ENCODE measurements at regions not wholly inside any gene's neighbourhood (a gene's known extent, or its start where the extent isn't known, plus 50 kb on each side); places are given as distances from the start of the nearest gene placed in this dataset.

DNA sequence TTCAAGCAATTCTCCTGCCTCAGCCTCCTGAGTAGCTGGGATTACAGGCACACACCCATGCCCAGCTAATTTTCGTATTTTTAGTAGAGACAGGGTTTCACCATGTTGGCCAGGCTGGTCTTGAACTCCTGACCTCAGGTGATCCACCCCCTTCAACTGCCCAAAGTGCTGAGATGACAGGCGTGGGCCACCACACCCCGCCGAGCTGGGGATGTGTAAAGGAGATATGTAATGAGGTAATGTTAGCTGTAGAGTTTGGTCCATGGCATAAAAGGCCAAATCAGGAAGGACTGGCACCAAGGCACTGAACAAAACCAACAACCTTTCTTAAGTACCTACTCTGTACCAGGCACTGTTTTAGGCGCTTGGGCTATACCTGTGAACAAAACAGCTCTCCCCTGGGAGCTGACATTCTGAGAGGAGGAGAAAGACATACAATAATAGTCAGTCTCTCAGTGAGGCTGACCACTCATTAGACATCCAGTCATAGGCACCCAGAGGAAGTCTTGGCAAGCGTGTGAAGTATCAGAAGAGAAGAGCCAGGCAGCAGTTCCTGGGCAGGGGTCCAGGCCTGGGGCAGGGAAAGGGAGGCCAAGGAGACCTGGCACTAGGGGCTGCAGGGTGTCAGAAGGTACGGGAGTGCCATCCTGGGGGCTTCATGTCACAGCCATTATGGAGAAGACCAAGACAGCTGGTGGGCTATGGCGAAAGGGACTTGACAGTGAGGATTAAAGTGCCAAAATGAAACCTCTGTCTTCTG lies 164.8 kb upstream of the DTNBP1 start:
- Histone ChIP-seq H3K18ac (ENCODE audit: insufficient read length, low read depth, low read length) (no peak overlapping the region), H4K91ac (ENCODE audit: insufficient read length, low read depth, low read length) (no peak overlapping the region)
- peaks cover 26% of the 10 kb centered on the region for H3K27me3 Mint-ChIP-seq (ENCODE audit: low read depth)

More for the DNA sequence above, 164.8 kb upstream of the DTNBP1 start:
- WGBS (ENCODE audit: extremely low coverage, insufficient read length, low lambda C conversion rate): no CpG with 5 or more reads among the region's 8 CpGs
- Histone ChIP-seq H2BK15ac (ENCODE audit: low read depth, low read length) (no peak overlapping the region), H2BK5ac (ENCODE audit: insufficient read length, low read length) (no peak overlapping the region), H3K27ac (ENCODE audit: insufficient read length, low read depth, low read length) (no peak overlapping the region), H2BK12ac (ENCODE audit: insufficient read length, low read depth, low read length) (no peak overlapping the region), H3K23me2 (ENCODE audit: insufficient read length, low read depth, low read length, poor library complexity, severe bottlenecking) (no peaks in the 10 kb centered on the region), H2AFZ (ENCODE audit: low read length) (no peak overlapping the region), H3K4me1 (ENCODE audit: insufficient read depth, low read length) (no peaks in the 10 kb centered on the region), H3K14ac (ENCODE audit: insufficient read depth, low read length) (no peak overlapping the region), H4K5ac (ENCODE audit: insufficient read length, low read depth, low read length) (no peak overlapping the region), H3K4ac (ENCODE audit: low read depth, low read length) (no peak overlapping the region), H2AK5ac (ENCODE audit: insufficient read length, low read length) (no peak overlapping the region), H4K20me1 (ENCODE audit: control insufficient read depth, insufficient read depth, insufficient read length) (no peaks in the 10 kb centered on the region), H3K79me2 (ENCODE audit: insufficient read depth, low read length) (no peaks in the 10 kb centered on the region), H3K79me1 (ENCODE audit: insufficient read depth, low read depth, low read length, poor library complexity, severe bottlenecking) (no peaks in the 10 kb centered on the region), H2BK120ac (ENCODE audit: low read depth, low read length, poor library complexity, severe bottlenecking) (no peak overlapping the region), H3K56ac (ENCODE audit: insufficient read length, low read depth, low read length) (no peak overlapping the region), H3K23ac (ENCODE audit: insufficient read length, low read depth, low read length) (no peak overlapping the region), H2BK20ac (ENCODE audit: low read depth, low read length, poor library complexity, severe bottlenecking) (no peak overlapping the region), H3K9me3 (ENCODE audit: control insufficient read depth, low read depth, low read length) (no peaks in the 10 kb centered on the region), H3K9ac (ENCODE audit: extremely low read depth, insufficient read length, low read length) (no peak overlapping the region), H3K27me3 (ENCODE audit: insufficient read depth, low read length) (no peaks in the 10 kb centered on the region), H4K8ac (replicated peaks; ENCODE audit: insufficient read length, low read depth, low read length) (no peak overlapping the region), H3K4me2 (ENCODE audit: insufficient read depth, insufficient read length, low read length) (no peak overlapping the region), H3T11ph (ENCODE audit: low read length) (no peak overlapping the region)
- Mint-ChIP-seq H3K27ac (no peak overlapping the region), H3K36me3 (ENCODE audit: insufficient read depth in 1 of 3, low read depth in 3 of 3) (no peaks in the 10 kb centered on the region), H3K9me3 (no peaks in the 10 kb centered on the region), H3K4me3 (no peak overlapping the region), H3K4me1 (peaks cover 3 to 14% of the 10 kb centered on the region in 2 experiments)
- DNase-seq: no peak
- no peak for TF ChIP-seq CTCF (conservative IDR thresholded peaks at IDR 0.05)
